22Rv1 (cell line): ENCODE measurements at regions not wholly inside any gene's neighbourhood (a gene's known extent, or its start where the extent isn't known, plus 50 kb on each side); places are given as distances from the start of the nearest gene placed in this dataset.

ENCODE experiments used
- H3K27ac ChIP-seq: fragments of 450-650 bp; 2 replicates; pipeline ENCODE4 v1.5.1; 2017
- CTCF ChIP-seq: fragments of 450-650 bp; IDR thresholded peaks from 2 replicates; pipeline ENCODE4 v1.5.1; 2017; ENCODE audit warnings: mild to moderate bottlenecking
- ZFX ChIP-seq: fragments of 450-650 bp; IDR thresholded peaks from 2 replicates; pipeline ENCODE4 v1.6.1; 2017; ENCODE audit warnings: antibody characterized with exemption, borderline replicate concordance

GRCh38 chr16:11405331-11406176 lies 60.3 kb downstream of the RMI2 start:
- TF ChIP-seq ZFX (no peak), CTCF (peak; percentile 84)
- H3K27ac ChIP-seq = no peak overlapping the region

- TF ChIP-seq CTCF (no peak), ZFX (no peak)
- no peak overlapping the region for H3K27ac ChIP-seq
These were observed 60.9 kb downstream of the RMI2 start for GRCh38 chr16:11406177-11406560.

GRCh38 chr16:11407047-11407982 lies 62.1 kb downstream of the RMI2 start:
- no peak overlapping the region for H3K27ac ChIP-seq
- peak; percentile 63 for TF ChIP-seq CTCF
- no peak for TF ChIP-seq ZFX

GRCh38 chr16:11408216-11408615 lies 63.0 kb downstream of the RMI2 start:
- TF ChIP-seq CTCF (no peak), ZFX (no peak)
- H3K27ac ChIP-seq = no peak overlapping the region

- H3K27ac ChIP-seq = no peak overlapping the region
- no peak for TF ChIP-seq CTCF
- no peak for TF ChIP-seq ZFX
These were observed 64.1 kb downstream of the RMI2 start for GRCh38 chr16:11409398-11409797.

- H3K27ac ChIP-seq = no peak overlapping the region
- TF ChIP-seq ZFX (no peak), CTCF (no peak)
These were observed 65.3 kb downstream of the RMI2 start for GRCh38 chr16:11410376-11411058.
